C4-2B (cell line): ENCODE measurements at regions not wholly inside any gene's neighbourhood (a gene's known extent, or its start where the extent isn't known, plus 50 kb on each side); places are given as distances from the start of the nearest gene placed in this dataset.

Experiments used
- CTCF ChIP-seq: fragments of 450-650 bp; conservative IDR thresholded peaks from 2 replicates; pipeline ENCODE4 v1.5.1; 2017; ENCODE audit warnings: mild to moderate bottlenecking
- ZFX ChIP-seq: fragments of 450-650 bp; IDR thresholded peaks from 2 replicates; pipeline ENCODE4 v1.6.1; 2017

- TF ChIP-seq CTCF (no peak), ZFX (no peak)
Measured at GRCh38 chr13:74423434-74423833, 289.2 kb upstream of the KLF12 start.
